ENCODE measurements at regions not wholly inside any gene's neighbourhood (a gene's known extent, or its start where the extent isn't known, plus 50 kb on each side); places are given as distances from the start of the nearest gene placed in this dataset.

DNA sequence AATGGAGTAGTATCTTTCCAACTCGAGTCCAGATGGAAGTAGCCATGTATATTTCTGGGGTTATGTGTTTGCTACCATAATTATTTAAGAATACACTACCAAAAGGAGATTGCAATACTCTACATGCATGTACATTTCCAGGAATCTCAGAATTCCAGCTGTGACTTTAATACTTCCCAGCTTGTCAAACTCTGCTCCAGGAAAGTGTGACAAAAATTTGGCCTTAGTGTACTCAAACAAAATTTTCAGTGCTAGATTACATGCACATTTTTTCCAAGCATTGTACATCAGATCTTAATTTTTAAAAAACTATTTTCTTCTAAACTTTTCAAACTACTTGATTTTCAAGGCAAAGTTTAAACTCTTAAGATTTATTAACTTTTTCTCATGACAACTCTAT is 1791.6 kb downstream of the SUCLG1 start:
- TF ChIP-seq, protein P1, sequence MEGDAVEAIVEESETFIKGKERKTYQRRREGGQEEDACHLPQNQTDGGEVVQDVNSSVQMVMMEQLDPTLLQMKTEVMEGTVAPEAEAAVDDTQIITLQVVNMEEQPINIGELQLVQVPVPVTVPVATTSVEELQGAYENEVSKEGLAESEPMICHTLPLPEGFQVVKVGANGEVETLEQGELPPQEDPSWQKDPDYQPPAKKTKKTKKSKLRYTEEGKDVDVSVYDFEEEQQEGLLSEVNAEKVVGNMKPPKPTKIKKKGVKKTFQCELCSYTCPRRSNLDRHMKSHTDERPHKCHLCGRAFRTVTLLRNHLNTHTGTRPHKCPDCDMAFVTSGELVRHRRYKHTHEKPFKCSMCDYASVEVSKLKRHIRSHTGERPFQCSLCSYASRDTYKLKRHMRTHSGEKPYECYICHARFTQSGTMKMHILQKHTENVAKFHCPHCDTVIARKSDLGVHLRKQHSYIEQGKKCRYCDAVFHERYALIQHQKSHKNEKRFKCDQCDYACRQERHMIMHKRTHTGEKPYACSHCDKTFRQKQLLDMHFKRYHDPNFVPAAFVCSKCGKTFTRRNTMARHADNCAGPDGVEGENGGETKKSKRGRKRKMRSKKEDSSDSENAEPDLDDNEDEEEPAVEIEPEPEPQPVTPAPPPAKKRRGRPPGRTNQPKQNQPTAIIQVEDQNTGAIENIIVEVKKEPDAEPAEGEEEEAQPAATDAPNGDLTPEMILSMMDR (IDR thresholded peaks at IDR 0.05; ENCODE audit: control insufficient read depth, insufficient read depth, low read depth, low read length, missing control alignments), result no peak

GRCh38 chr2:82665691-82666090 is 1793.4 kb downstream of the SUCLG1 start:
- H3K4me3 ChIP-seq (ENCODE audit: control insufficient read depth, low read depth, low read length), result no peak overlapping the region
- no peak for DNase-seq (ENCODE audit: low read depth)
- TF ChIP-seq, protein P1 (IDR thresholded peaks at IDR 0.05; ENCODE audit: control insufficient read depth, insufficient read depth, low read depth, low read length, missing control alignments), result no peak

More for the DNA sequence above, 1791.6 kb downstream of the SUCLG1 start:
- no peak for DNase-seq (ENCODE audit: low read depth)
- no peak overlapping the region for H3K4me3 ChIP-seq (ENCODE audit: control insufficient read depth, low read depth, low read length)

DNA sequence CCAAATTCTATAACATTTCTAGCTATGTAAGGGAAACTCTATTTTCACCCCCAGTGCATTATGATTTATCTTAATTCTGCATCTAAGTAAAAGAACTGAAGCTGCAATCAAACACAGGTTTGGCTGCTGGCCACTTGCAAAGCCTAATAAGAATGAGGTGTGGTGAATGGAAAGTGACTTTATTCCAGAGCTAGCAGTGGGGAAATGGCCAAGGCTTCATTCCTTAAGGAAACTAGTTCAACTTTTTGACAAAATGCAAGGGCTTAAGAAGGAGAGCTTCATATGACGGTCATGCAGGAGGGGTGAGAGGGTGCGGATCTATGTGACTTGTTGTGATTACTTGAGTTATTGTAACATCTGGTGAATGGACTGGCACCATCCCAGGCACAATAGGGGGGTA is 1802.0 kb downstream of the SUCLG1 start:
- no peak overlapping the region for H3K4me3 ChIP-seq (ENCODE audit: control insufficient read depth, low read depth, low read length)
- DNase-seq (ENCODE audit: low read depth), result no peak
- TF ChIP-seq, protein P1 (IDR thresholded peaks at IDR 0.05; ENCODE audit: control insufficient read depth, insufficient read depth, low read depth, low read length, missing control alignments), result no peak

DNA sequence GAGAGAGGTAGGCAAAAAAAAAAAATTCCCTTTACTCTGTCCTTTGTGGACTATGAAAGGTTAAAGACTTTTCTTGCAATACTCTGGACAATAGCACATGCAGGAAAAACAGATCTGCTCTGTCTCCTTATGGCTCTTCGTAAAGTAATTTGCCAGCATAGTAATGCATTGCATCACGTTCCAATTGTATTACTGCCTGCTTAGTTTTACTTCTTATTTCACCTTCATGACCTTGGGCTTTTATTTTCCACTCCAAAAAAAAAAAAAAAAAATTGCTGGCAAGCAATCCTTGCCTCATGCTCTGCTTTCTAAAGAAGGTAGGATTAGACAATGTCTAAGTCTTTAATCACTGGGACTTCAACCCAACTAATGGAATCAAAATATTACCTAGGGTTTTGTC is 1802.7 kb downstream of the SUCLG1 start:
- DNase-seq (ENCODE audit: low read depth), result no peak
- TF ChIP-seq, protein P1 (IDR thresholded peaks at IDR 0.05; ENCODE audit: control insufficient read depth, insufficient read depth, low read depth, low read length, missing control alignments), result no peak
- no peak overlapping the region for H3K4me3 ChIP-seq (ENCODE audit: control insufficient read depth, low read depth, low read length)

DNA sequence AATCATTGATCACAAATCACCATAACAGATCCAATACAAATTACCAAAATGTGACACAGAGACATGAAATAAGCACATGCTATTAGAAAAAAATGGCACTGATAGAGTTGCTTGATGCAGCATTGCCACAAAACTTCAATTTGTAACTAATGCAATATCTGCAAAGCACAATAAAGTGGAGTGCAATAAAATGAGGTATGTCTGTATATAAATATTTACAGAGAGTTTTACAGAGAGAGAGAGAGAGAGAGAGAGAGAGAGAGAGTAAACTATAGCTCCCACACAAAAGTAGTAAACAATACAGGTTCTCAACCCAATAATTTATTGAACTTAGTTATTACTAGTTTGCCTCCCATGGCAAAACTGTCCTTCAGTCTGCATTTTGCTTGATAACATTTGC is 1807.0 kb downstream of the SUCLG1 start:
- no peak overlapping the region for H3K4me3 ChIP-seq (ENCODE audit: control insufficient read depth, low read depth, low read length)
- DNase-seq (ENCODE audit: low read depth), result no peak
- TF ChIP-seq, protein P1 (IDR thresholded peaks at IDR 0.05; ENCODE audit: control insufficient read depth, insufficient read depth, low read depth, low read length, missing control alignments), result no peak

DNA sequence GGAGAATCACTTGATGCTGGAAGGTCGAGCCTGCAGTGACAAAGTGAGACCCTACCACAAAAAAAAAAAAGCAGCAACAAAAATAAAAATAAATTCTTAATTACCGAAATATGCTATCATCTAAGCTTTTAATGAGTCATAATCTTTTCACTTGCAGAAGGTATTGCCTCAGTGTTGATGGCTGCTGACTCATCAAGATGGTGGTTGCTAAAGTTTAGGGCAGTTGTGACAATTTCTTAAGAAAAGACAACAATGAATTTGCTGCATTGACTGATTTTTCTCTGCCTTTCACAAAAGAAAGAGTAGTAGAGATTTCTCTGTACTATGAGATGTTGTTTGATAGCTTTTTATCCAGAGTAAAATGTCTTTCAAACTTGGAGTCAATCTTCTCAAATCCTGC is 1809.0 kb downstream of the SUCLG1 start:
- no peak overlapping the region for H3K4me3 ChIP-seq (ENCODE audit: control insufficient read depth, low read depth, low read length)
- TF ChIP-seq, protein P1 (IDR thresholded peaks at IDR 0.05; ENCODE audit: control insufficient read depth, insufficient read depth, low read depth, low read length, missing control alignments), result no peak
- DNase-seq (ENCODE audit: low read depth), result no peak

DNA sequence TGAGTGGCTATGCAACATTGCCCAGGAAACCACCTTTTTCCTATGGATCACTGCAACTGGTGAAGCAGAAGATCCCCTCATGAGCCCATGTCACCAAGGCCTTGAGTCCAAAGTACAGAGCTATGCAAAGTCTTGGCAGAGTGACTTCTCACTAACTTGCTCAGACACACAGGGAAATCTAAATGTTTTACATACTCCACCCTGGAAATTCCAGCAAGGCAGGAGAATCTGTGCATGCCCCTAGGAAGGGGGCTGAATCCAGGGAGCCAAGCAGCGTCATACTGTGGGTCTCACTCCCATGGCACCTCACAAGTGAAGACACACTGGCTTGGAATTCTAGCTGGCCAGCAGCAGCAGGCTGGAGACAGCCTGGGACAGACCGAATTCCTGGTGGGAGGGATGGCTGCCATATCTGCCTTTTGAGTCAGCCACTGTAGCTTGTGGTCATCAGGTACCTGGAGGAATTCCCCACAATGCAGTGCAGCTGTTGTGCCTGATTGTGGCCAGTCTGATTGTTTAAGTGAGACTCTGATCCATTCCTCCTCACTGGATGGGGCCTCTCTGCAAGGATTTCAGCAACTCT is 1817.4 kb downstream of the SUCLG1 start:
- no peak for DNase-seq (ENCODE audit: low read depth)
- TF ChIP-seq, protein P1 (IDR thresholded peaks at IDR 0.05; ENCODE audit: control insufficient read depth, insufficient read depth, low read depth, low read length, missing control alignments), result no peak
- H3K4me3 ChIP-seq (ENCODE audit: control insufficient read depth, low read depth, low read length), result no peak overlapping the region
